GM19351 (cell line): ENCODE measurements at regions not wholly inside any gene's neighbourhood (a gene's known extent, or its start where the extent isn't known, plus 50 kb on each side); places are given as distances from the start of the nearest gene placed in this dataset.

ENCODE experiments used
- ATAC-seq: cut with Tn5 transposase; IDR thresholded peaks from one replicate; pipeline ENCODE4 v1.9.1; 2021; ENCODE audit warnings: mild to moderate bottlenecking, moderate library complexity; ENCODE audit not compliant: unreplicated experiment

DNA sequence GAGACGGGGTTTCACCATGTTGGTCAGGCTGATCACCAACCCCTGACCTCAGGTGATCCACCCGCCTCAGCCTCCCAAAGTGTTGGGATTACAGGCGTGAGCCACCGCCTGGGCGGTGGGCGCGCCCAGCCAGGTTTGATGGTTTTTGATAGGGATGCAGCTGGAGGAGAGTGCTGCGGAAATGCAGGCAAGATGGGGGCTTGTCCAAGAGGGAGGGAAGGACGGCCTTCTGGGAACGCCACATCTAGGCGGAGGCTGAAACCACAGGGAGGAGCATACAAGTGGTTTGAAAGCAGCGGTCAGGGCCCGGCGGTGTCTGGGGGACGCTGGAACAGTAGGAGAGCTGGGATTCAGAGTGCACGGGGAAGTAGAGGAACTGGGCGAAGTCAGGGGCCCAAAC lies 134.6 kb downstream of the VRK1 start:
- no peak for ATAC-seq

- no peak for ATAC-seq
Observed at GRCh38 chr14:96934638-96935330, 137.6 kb downstream of the VRK1 start.

DNA sequence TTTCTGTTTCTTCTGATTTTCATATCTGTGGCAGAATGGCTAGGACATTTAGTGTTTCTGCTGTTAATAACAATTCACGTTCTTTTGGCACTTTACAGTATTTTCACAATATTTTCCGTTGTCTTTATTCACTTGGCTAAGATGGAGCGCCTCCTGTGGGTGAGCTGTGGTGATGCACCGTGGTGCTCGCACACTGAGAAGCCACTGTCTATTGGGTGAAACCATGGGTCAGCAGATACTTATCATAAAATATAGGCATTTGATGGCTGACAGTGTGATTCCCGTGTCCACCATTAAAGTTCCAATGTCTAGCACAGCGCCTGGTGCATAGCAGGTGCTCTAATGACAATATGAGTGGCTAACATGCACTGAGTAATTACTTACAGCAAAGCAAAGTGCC lies 141.8 kb downstream of the VRK1 start:
- peak; percentile 40 for ATAC-seq

DNA sequence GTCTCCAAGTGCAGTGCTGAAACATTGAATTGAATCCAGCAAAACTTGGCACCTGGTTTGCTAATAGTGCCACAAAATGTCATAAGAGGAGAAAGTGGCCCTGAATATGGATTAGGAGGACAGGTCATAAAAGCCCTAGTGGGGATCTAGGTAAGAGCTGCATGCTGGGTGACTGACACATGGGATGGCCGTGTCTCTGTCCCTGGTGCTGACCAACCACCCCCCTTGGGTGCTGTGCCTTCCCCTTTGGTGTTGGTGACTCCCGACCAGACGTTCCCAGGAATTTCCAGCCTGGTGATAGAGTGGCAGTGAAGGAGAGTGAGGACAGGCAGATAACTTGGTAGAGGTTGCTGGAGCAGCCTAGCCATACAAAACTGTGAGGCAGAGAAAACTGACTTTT lies 142.8 kb downstream of the VRK1 start:
- ATAC-seq: no peak

DNA sequence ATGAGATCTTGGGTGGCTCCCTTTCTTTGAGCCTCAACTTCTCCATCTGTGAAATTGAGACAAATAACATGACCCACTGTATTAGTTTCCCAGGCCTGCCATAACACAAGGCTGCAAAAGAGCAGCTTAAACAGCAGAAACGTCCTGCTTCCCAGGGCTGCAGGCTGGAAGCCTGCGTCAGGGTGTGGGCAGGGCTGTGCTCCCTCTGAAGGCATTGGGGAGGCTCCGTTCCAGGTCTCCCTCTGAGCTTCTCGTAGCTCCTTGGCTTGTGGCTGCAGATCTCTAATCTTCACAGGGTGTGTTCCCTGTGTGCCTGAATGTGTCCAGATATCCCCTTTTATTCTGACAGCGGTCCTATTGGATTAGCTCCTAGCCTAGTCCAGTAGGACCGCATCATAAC lies 147.1 kb downstream of the VRK1 start:
- ATAC-seq: no peak

GRCh38 chr14:96945721-96946120 lies 148.5 kb downstream of the VRK1 start:
- ATAC-seq: no peak

DNA sequence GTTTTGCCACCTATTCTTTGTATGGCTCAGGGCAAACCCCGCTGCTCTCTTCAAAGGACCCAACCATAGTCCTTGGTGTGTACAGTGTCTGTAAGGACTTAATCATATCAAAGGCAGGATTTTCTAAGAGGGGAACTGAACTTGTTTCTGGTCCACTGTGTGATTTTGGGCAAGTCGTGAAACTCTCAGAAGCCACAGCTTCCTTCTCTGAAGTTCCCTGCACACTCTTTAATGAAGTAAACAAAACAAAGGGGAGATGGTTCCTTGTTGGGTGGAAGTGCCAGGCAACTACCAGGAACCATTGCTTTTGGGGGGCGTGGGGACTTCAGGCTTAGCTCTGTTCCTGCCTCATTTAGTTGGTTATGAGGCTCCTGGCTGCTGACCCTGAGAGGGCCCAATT lies 152.4 kb downstream of the VRK1 start:
- ATAC-seq: no peak

DNA sequence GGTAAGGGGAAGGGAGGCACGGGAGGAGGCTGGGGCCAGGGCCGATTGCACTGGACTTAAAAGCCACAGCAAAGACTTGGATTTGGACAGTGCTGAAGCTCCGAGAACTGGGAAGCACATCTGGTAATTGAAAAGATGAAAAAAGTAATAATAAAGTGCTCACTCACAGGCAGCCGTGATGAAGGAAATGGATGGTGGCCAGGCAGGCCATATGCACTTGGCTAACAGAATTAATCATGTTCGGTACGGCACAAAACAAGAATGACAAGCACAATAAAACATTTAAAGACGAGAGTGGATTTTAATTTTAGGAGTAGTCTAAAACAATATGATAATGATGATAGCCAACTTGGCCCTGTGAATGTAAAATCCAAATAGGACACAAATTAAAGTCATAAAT lies 154.3 kb downstream of the VRK1 start:
- no peak for ATAC-seq

DNA sequence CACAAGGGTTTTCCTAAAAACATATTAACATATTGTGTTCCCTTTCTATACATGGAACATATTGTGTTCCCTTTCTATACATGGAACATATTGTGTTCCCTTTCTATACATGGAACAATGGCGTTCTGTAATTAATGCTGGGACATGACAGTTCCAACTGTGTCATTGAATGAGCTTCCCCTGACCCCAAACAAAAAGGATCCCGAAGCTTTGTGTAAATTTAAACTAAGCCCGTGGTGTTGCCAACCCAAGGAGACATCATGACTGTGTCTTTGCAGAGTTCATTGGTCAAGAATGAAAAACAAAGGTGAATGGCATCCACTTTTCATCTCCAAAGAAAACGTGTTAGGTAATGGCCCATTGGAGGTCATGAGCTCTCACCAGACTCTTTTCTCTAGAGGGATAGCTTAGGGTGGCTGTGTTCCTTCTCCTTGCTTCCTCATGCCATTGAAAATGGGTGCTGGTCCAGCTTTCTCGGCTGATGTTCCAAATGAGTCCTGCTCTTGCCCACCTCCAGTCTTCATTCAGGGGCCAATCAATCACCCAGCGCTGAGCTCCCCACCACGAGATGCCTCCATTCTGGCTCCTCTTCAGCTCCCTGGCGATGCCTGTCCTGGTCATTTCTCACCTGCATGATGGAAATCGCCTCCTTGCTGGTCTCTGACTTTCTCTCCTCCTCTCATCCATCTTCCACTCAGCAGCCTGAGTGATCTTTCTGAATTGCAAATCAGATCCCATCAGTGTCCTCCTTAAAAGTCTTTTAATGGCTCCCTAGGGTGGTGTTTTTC lies 156.1 kb downstream of the VRK1 start:
- no peak for ATAC-seq

DNA sequence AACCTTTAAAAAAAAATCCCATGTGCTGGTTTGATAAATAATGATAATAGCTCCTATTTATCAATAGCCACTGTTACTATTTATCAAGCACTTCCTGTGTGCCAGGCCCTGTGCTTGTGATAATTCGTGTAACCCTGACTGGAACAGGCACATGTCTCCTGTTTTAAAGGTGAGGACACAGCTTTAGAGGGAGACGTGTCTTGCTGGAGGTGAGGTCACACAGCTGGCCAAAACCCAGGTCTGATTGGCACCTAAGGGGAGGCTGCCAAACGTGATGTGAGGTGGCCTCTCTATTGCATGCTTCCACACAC lies 156.6 kb downstream of the VRK1 start:
- no peak for ATAC-seq

- ATAC-seq: no peak
Observed at GRCh38 chr14:96956464-96957239, 159.5 kb downstream of the VRK1 start.

GRCh38 chr14:96958057-96958456 lies 160.9 kb downstream of the VRK1 start:
- no peak for ATAC-seq

DNA sequence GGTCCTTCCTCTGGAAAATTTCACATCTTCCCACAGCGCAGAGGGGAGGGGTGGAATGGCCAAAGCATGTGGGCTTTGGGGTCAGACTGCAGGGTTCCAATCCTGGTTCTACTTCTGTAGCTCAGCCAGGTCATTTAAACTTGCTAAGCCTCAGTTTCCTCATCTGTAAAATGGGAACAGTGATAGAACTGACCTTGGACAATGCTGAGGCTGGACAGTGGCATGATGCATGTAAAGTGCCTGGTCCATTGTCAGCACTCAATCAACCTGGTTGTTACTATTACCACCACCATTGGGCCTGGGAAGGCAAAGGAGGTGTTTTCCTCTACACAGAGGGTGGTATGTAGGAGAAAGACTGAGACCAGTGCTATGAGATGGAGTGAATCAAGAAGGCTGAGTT lies 162.8 kb downstream of the VRK1 start:
- no peak for ATAC-seq

DNA sequence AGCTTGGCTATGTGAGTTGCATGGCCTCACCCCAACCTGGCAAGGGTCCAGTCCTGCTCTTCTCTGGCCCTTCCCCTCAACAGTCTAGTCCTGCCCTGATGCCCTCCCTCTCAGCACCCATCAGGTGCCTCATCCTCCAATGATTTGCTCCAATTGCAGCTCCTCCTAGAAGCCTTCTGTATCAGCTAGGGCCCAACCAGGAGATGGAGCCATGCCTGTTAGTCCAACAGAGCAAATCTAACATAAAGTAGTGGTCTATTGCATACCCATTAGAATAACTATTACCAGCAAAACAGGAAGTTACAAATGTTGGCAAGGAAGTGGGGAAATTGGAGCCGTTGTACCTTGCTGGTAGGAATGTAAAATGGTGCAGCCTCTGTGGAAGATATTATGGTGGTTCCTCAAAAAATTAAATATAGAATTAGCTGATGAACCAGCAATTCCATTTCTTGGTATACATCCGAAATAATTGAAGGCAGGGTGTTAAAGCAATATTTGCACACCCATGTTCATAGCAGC lies 163.5 kb downstream of the VRK1 start:
- ATAC-seq: no peak

GRCh38 chr14:96961895-96962294 lies 164.7 kb downstream of the VRK1 start:
- no peak for ATAC-seq

DNA sequence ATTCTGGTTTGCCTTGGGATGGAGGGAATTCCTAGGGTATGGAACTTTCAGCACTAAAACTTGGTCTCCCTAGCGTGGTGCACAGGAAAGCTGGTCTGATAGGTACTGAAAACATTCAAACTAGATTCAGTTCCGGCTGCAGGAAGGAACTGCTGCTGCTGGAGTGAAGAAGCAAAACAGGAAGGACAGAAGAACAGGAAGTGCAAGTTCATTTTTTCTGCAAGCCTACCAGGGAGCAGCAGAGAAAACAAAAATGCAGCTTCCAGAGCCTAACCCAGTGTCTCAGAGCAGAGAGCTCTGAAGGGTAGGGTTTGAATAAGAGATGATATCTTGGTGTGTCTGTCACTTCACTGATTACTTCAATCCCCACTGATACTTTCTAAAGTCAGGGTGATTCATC lies 165.2 kb downstream of the VRK1 start:
- ATAC-seq: peak; percentile 66

GRCh38 chr14:96964726-96965415 lies 167.7 kb downstream of the VRK1 start:
- no peak for ATAC-seq

DNA sequence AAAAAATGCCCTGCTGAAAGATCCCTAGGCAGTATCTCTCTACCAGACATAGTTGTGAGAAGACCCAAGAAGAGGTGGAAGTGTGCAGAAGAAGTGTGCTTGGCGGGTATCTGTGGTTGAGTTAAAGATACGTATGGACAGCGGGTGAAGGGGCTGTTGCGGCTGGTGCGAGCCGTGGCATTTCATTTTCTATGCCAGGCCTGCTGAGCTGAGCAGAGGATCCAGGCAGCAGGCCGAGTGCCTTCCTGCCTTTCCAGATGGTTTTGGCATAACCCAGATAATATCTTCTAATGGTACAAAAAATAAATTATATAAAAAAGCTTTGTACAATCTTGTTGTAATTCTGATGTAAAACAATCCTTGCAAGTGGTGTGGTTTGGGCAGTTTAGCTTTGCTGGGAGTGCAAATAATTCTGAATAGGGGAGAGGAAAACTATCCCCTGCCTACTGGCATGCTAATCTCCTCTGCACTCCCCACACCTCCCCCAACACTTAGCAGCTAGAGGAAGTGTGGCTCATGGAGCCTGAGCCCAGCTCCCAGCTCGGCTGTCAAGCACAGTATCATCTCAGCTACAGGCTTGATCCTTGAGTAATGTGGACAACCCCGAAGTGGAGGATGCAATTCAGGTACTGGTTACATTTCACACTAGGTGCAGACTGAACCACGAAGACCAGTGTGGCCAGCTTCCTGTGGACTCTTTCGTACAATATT lies 168.9 kb downstream of the VRK1 start:
- no peak for ATAC-seq

- no peak for ATAC-seq
Observed at GRCh38 chr14:96975116-96975515, 177.9 kb downstream of the VRK1 start.

- no peak for ATAC-seq
Observed at GRCh38 chr14:96978525-96979272, 181.5 kb downstream of the VRK1 start.
